ENCODE measurements at regions not wholly inside any gene's neighbourhood (a gene's known extent, or its start where the extent isn't known, plus 50 kb on each side); places are given as distances from the start of the nearest gene placed in this dataset.

- DNase-seq (ENCODE audit: low spot score) (no peak), ATAC-seq (ENCODE audit: low FRiP score) (no peak)
- TF ChIP-seq CTCF (IDR thresholded peaks at IDR 0.05), result no peak
Observed at GRCh38 chr16:9484881-9485280, 393.4 kb downstream of the HAPSTR1 start.

GRCh38 chr16:9489835-9490467, 398.5 kb downstream of the HAPSTR1 start:
- no peak for TF ChIP-seq CTCF (IDR thresholded peaks at IDR 0.05)
- peak; percentile 31 for DNase-seq (ENCODE audit: low spot score)
- peak; percentile 94 for ATAC-seq (ENCODE audit: low FRiP score)

GRCh38 chr16:9495824-9496223, 404.4 kb downstream of the HAPSTR1 start:
- no peak for ATAC-seq (ENCODE audit: low FRiP score)
- no peak for TF ChIP-seq CTCF (IDR thresholded peaks at IDR 0.05)
- no peak for DNase-seq (ENCODE audit: low spot score)

GRCh38 chr16:9497750-9498149, 406.3 kb downstream of the HAPSTR1 start:
- TF ChIP-seq CTCF (IDR thresholded peaks at IDR 0.05), result no peak
- ATAC-seq (ENCODE audit: low FRiP score) (no peak), DNase-seq (ENCODE audit: low spot score) (no peak)

- DNase-seq (ENCODE audit: low spot score) (no peak), ATAC-seq (ENCODE audit: low FRiP score) (peak; percentile 19)
- no peak for TF ChIP-seq CTCF (IDR thresholded peaks at IDR 0.05)
Observed at GRCh38 chr16:9499941-9500593, 408.6 kb downstream of the HAPSTR1 start.

- ATAC-seq (ENCODE audit: low FRiP score), result no peak
- TF ChIP-seq CTCF (IDR thresholded peaks at IDR 0.05), result no peak
- no peak for DNase-seq (ENCODE audit: low spot score)
Observed at GRCh38 chr16:9500872-9501271, 409.4 kb downstream of the HAPSTR1 start.

Data from omental fat pad (tissue), 3 donors.